Stimulated activated CD8-positive, alpha-beta memory T cell treated with anti-CD3 and anti-CD28 coated beads, Interleukin-12 subunit alpha, Interleukin-12 subunit beta, amount 100 ng/mL, for 24 hours (primary cell): ENCODE measurements at regions not wholly inside any gene's neighbourhood (a gene's known extent, or its start where the extent isn't known, plus 50 kb on each side); places are given as distances from the start of the nearest gene placed in this dataset.
"Not testable (repeated sequence)": the region's sequence is repeated elsewhere in the genome, so short reads cannot be mapped to it uniquely, and the experiment has no call there.

Experiments
- DNase-seq: peaks from one replicate; pipeline ENCODE4 v3.0.0-alpha.2; 2020; ENCODE audit errors: extremely low read depth

- DNase-seq = not testable (repeated sequence)
Observed at GRCh38 chr11:116667318-116667717, 105.5 kb downstream of the BUD13 start.

GRCh38 chr11:116666673-116667249 lies 106.0 kb downstream of the BUD13 start:
- not testable (repeated sequence) for DNase-seq

GRCh38 chr11:116665523-116665922 lies 107.3 kb downstream of the BUD13 start:
- no peak for DNase-seq

- DNase-seq = no peak
Observed at GRCh38 chr11:116661056-116661455, 111.7 kb downstream of the BUD13 start.

GRCh38 chr11:116660011-116660410 lies 112.8 kb downstream of the BUD13 start:
- DNase-seq = no peak

GRCh38 chr11:116658876-116659535 lies 113.8 kb downstream of the BUD13 start:
- no peak for DNase-seq

GRCh38 chr11:116657842-116658825 lies 114.7 kb downstream of the BUD13 start:
- no peak for DNase-seq

GRCh38 chr11:116656011-116656410 lies 116.8 kb downstream of the BUD13 start:
- no peak for DNase-seq

GRCh38 chr11:116654526-116654925 lies 118.3 kb downstream of the BUD13 start:
- DNase-seq = no peak

- DNase-seq = no peak
Observed at GRCh38 chr11:116653206-116653605, 119.6 kb downstream of the BUD13 start.

GRCh38 chr11:116651737-116652237 lies 121.0 kb downstream of the BUD13 start:
- DNase-seq = no peak

- no peak for DNase-seq
Observed at GRCh38 chr11:116651098-116651736, 121.6 kb downstream of the BUD13 start.

- DNase-seq = no peak
Observed at GRCh38 chr11:116650052-116650451, 122.7 kb downstream of the BUD13 start.

- DNase-seq = no peak
Observed at GRCh38 chr11:116649268-116649667, 123.5 kb downstream of the BUD13 start.

GRCh38 chr11:116648247-116649174 lies 124.3 kb downstream of the BUD13 start:
- DNase-seq = no peak

- DNase-seq = no peak
Observed at GRCh38 chr11:116647305-116648080, 125.3 kb downstream of the BUD13 start.

GRCh38 chr11:116646191-116646590 lies 126.6 kb downstream of the BUD13 start:
- DNase-seq = no peak

- no peak for DNase-seq
Observed at GRCh38 chr11:116644941-116645305, 127.9 kb downstream of the BUD13 start.

- DNase-seq = no peak
Observed at GRCh38 chr11:116644201-116644940, 128.4 kb downstream of the BUD13 start.
